ENCODE measurements at regions not wholly inside any gene's neighbourhood (a gene's known extent, or its start where the extent isn't known, plus 50 kb on each side); places are given as distances from the start of the nearest gene placed in this dataset.

- ChIA-PET CTCF (ENCODE audit: unreplicated experiment) (no interaction called here), POLR2A (interaction anchor here (0.7 to 0.9 kb wide), 2 partner anchors 32 to 95 kb away, joined by 3 to 4 read pairs; no protein-coding TSS in a partner anchor)
Observed at GRCh38 chr12:19657732-19658130, 218.4 kb downstream of the AEBP2 start.

GRCh38 chr12:19659086-19659485 is 219.8 kb downstream of the AEBP2 start:
- no TSS peak for BruUV-seq (replicated peaks)
- Histone ChIP-seq H3K4me1 (ENCODE audit: insufficient read depth, low read length, poor library complexity, severe bottlenecking) (no peaks in the 10 kb centered on the region), H4K20me1 (ENCODE audit: insufficient read depth, low read length) (no peaks in the 10 kb centered on the region), H2AFZ (ENCODE audit: low read length) (no peak overlapping the region), H3K79me2 (ENCODE audit: insufficient read depth, low read depth, low read length) (no peaks in the 10 kb centered on the region), H3K4me3 (ENCODE audit: low read depth, low read length, poor library complexity, severe bottlenecking) (no peak overlapping the region), H3K9me3 (ENCODE audit: low read length) (no peaks in the 10 kb centered on the region), H3K9me2 (ENCODE audit: insufficient read depth, low read length) (no peaks in the 10 kb centered on the region), H3K4me2 (ENCODE audit: low read length) (no peak overlapping the region), H3K27ac (ENCODE audit: low read depth, low read length, poor library complexity, severe bottlenecking) (no peak overlapping the region), H3K36me3 (ENCODE audit: insufficient read depth, low read length) (no peaks in the 10 kb centered on the region)
- DNase-seq (ENCODE audit: low spot score) = no peak
- ChIA-PET POLR2A (no interaction called here), CTCF (ENCODE audit: unreplicated experiment) (no interaction called here)
- TF ChIP-seq EZH2phosphoT487 (IDR thresholded peaks at IDR 0.05; ENCODE audit: borderline replicate concordance, low read depth, low read length) (no peak), CTCF (conservative IDR thresholded peaks at IDR 0.05; ENCODE audit: low read length) (no peak)
- intact Hi-C loops (cut with micrococcal nuclease; ENCODE audit: unreplicated experiment) = no loop called here

More at GRCh38 chr12:19657732-19658130, 218.4 kb downstream of the AEBP2 start:
- Histone ChIP-seq H3K27ac (ENCODE audit: low read depth, low read length, poor library complexity, severe bottlenecking) (no peak overlapping the region), H3K4me3 (ENCODE audit: low read depth, low read length, poor library complexity, severe bottlenecking) (no peak overlapping the region), H3K9me3 (ENCODE audit: low read length) (no peaks in the 10 kb centered on the region), H3K79me2 (ENCODE audit: insufficient read depth, low read depth, low read length) (no peaks in the 10 kb centered on the region), H3K4me2 (ENCODE audit: low read length) (no peak overlapping the region), H3K4me1 (ENCODE audit: insufficient read depth, low read length, poor library complexity, severe bottlenecking) (no peaks in the 10 kb centered on the region), H2AFZ (ENCODE audit: low read length) (no peak overlapping the region), H4K20me1 (ENCODE audit: insufficient read depth, low read length) (no peaks in the 10 kb centered on the region), H3K9me2 (ENCODE audit: insufficient read depth, low read length) (no peaks in the 10 kb centered on the region), H3K36me3 (ENCODE audit: insufficient read depth, low read length) (no peaks in the 10 kb centered on the region)
- intact Hi-C loops (cut with micrococcal nuclease; ENCODE audit: unreplicated experiment) = no loop called here
- DNase-seq (ENCODE audit: low spot score) = no peak
- no TSS peak for BruUV-seq (replicated peaks)
- TF ChIP-seq CTCF (conservative IDR thresholded peaks at IDR 0.05; ENCODE audit: low read length) (no peak), EZH2phosphoT487 (IDR thresholded peaks at IDR 0.05; ENCODE audit: borderline replicate concordance, low read depth, low read length) (no peak)

- Histone ChIP-seq H3K4me3 (ENCODE audit: low read depth, low read length, poor library complexity, severe bottlenecking) (no peak overlapping the region), H3K9me3 (ENCODE audit: low read length) (no peaks in the 10 kb centered on the region), H3K9me2 (ENCODE audit: insufficient read depth, low read length) (no peaks in the 10 kb centered on the region), H4K20me1 (ENCODE audit: insufficient read depth, low read length) (no peaks in the 10 kb centered on the region), H3K79me2 (ENCODE audit: insufficient read depth, low read depth, low read length) (no peaks in the 10 kb centered on the region), H3K27ac (ENCODE audit: low read depth, low read length, poor library complexity, severe bottlenecking) (no peak overlapping the region), H3K36me3 (ENCODE audit: insufficient read depth, low read length) (no peaks in the 10 kb centered on the region), H3K4me1 (ENCODE audit: insufficient read depth, low read length, poor library complexity, severe bottlenecking) (no peaks in the 10 kb centered on the region), H2AFZ (ENCODE audit: low read length) (no peak overlapping the region), H3K4me2 (ENCODE audit: low read length) (no peak overlapping the region)
- ChIA-PET CTCF (ENCODE audit: unreplicated experiment) (no interaction called here), POLR2A (no interaction called here)
- no peak for DNase-seq (ENCODE audit: low spot score)
- BruUV-seq (replicated peaks) = no TSS peak
- TF ChIP-seq CTCF (conservative IDR thresholded peaks at IDR 0.05; ENCODE audit: low read length) = no peak
- TF ChIP-seq EZH2phosphoT487 (IDR thresholded peaks at IDR 0.05; ENCODE audit: borderline replicate concordance, low read depth, low read length) = no peak
- intact Hi-C loops (cut with micrococcal nuclease; ENCODE audit: unreplicated experiment) = no loop called here
Observed at GRCh38 chr12:19659501-19659900, 220.2 kb downstream of the AEBP2 start.
